ENCODE measurements at regions not wholly inside any gene's neighbourhood (a gene's known extent, or its start where the extent isn't known, plus 50 kb on each side); places are given as distances from the start of the nearest gene placed in this dataset.
"Not testable (repeated sequence)": the region's sequence is repeated elsewhere in the genome, so short reads cannot be mapped to it uniquely, and the experiment has no call there.

- TF ChIP-seq CTCF (conservative IDR thresholded peaks at IDR 0.05); ZFX (IDR thresholded peaks at IDR 0.05): not testable (repeated sequence)
These were observed 226.0 kb upstream of the GBE1 start for GRCh38 chr3:81987412-81987811.
